RWPE1 (cell line): ENCODE measurements at regions not wholly inside any gene's neighbourhood (a gene's known extent, or its start where the extent isn't known, plus 50 kb on each side); places are given as distances from the start of the nearest gene placed in this dataset.
"Not testable (repeated sequence)": the region's sequence is repeated elsewhere in the genome, so short reads cannot be mapped to it uniquely, and the experiment has no call there.

Source experiments
- CTCF ChIA-PET: fragments of 350-600 bp; sonication (Branson Sonifier 250); formaldehyde crosslinking; extraction: SDS; loops from one replicate; lab custom pipeline; 2021; lab: Yijun Ruan, JAX
- POLR2A ChIA-PET: fragments of 400-600 bp; formaldehyde crosslinking; extraction: SDS; loops from one replicate; lab custom pipeline; 2020; ENCODE audit warnings: antibody characterized with exemption; ENCODE audit not compliant: low non-redundant PET; lab: Yijun Ruan, JAX
- DNase-seq: peaks from one replicate; pipeline ENCODE4 v3.0.0; 2012; ENCODE audit warnings: low spot score
- H3K27ac ChIP-seq: fragments of 450-650 bp; 2 replicates; pipeline ENCODE4 v1.5.1; 2017
- CTCF ChIP-seq: fragments of 450-650 bp; conservative IDR thresholded peaks from 2 replicates; pipeline ENCODE4 v1.5.1; 2017; ENCODE audit warnings: low read depth, mild to moderate bottlenecking

- POLR2A ChIA-PET = no interaction called here
- DNase-seq = no peak
- TF ChIP-seq CTCF = no peak
- CTCF ChIA-PET = no interaction called here
- H3K27ac ChIP-seq = no peak overlapping the region
These were observed 138.4 kb downstream of the SPANXN3 start for GRCh38 chrX:143378851-143379250.

- ChIA-PET CTCF (no interaction called here), POLR2A (no interaction called here)
- no peak for DNase-seq
- TF ChIP-seq CTCF = no peak
- no peak overlapping the region for H3K27ac ChIP-seq
These were observed 153.9 kb downstream of the SPANXN3 start for GRCh38 chrX:143363419-143363818.

- ChIA-PET CTCF (no interaction called here), POLR2A (no interaction called here)
- H3K27ac ChIP-seq = no peak overlapping the region
- no peak for DNase-seq
- TF ChIP-seq CTCF = no peak
These were observed 177.1 kb downstream of the SPANXN3 start for GRCh38 chrX:143340190-143340589.

GRCh38 chrX:143336261-143336660 lies 181.0 kb downstream of the SPANXN3 start:
- DNase-seq = no peak
- ChIA-PET POLR2A (no interaction called here), CTCF (no interaction called here)
- TF ChIP-seq CTCF = no peak
- H3K27ac ChIP-seq = no peak overlapping the region

GRCh38 chrX:143319526-143319925 lies 197.7 kb downstream of the SPANXN3 start:
- POLR2A ChIA-PET = no interaction called here
- CTCF ChIA-PET = no interaction called here
- H3K27ac ChIP-seq = no peak overlapping the region
- DNase-seq = no peak
- TF ChIP-seq CTCF = no peak

- POLR2A ChIA-PET, CTCF ChIA-PET, H3K27ac ChIP-seq, DNase-seq: not testable (repeated sequence)
These were observed 198.4 kb downstream of the SPANXN3 start for GRCh38 chrX:143318857-143319256.

- H3K27ac ChIP-seq = no peak overlapping the region
- TF ChIP-seq CTCF = no peak
- POLR2A ChIA-PET = no interaction called here
- CTCF ChIA-PET = no interaction called here
- no peak for DNase-seq
These were observed 210.0 kb downstream of the SPANXN3 start for GRCh38 chrX:143306991-143307937.
